AG04449 (cell line): ENCODE measurements at regions not wholly inside any gene's neighbourhood (a gene's known extent, or its start where the extent isn't known, plus 50 kb on each side); places are given as distances from the start of the nearest gene placed in this dataset.

Source experiments
- CTCF ChIA-PET: fragments of 350-600 bp; formaldehyde crosslinking; extraction: SDS; loops from one replicate; lab custom pipeline; 2021; ENCODE audit warnings: antibody characterized with exemption; lab: Yijun Ruan, JAX
- POLR2A ChIA-PET: fragments of 400-600, 350-600 bp; formaldehyde crosslinking; extraction: SDS; loops from one replicate; lab custom pipeline; 2020; ENCODE audit warnings: antibody characterized with exemption, inconsistent platforms; lab: Yijun Ruan, JAX
- DNase-seq: peaks from one replicate; pipeline ENCODE4 v3.0.0-alpha.2; 2010; ENCODE audit warnings: low read depth, low spot score
- H3K4me3 ChIP-seq: 2 replicates; pipeline ENCODE4 v1.5.1; 2011; ENCODE audit warnings: low read depth, mild to moderate bottlenecking, control low read depth, low read length
- CTCF ChIP-seq: IDR thresholded peaks from one replicate; pipeline ENCODE4 v1.5.1; 2011; ENCODE audit warnings: mild to moderate bottlenecking, moderate library complexity, low read length, control low read depth, inconsistent platforms; ENCODE audit not compliant: insufficient read depth; ENCODE audit errors: missing control alignments

- ChIA-PET CTCF (interaction anchor here (0.6 to 6.9 kb wide), 53 partner anchors 9 to 658 kb away, joined by 3 to 85 read pairs (median 4); no protein-coding TSS in a partner anchor), POLR2A (no interaction called here)
- TF ChIP-seq CTCF, result peak; percentile 72
- no peak for DNase-seq
- H3K4me3 ChIP-seq, result no peak overlapping the region
These were observed 182.3 kb downstream of the RDH14 start for GRCh38 chr2:18378020-18378653.

GRCh38 chr2:18376936-18377335, 183.5 kb downstream of the RDH14 start:
- DNase-seq, result no peak
- POLR2A ChIA-PET, result no interaction called here
- no peak overlapping the region for H3K4me3 ChIP-seq
- TF ChIP-seq CTCF, result no peak
- CTCF ChIA-PET, result interaction anchor here (0.9 to 6.9 kb wide), 22 partner anchors 12 to 1486 kb away, joined by 3 to 85 read pairs (median 5); no protein-coding TSS in a partner anchor

- DNase-seq, result peak; percentile 50
- no peak overlapping the region for H3K4me3 ChIP-seq
- ChIA-PET CTCF (interaction anchor here (0.7 to 2.5 kb wide), 12 partner anchors 8 to 521 kb away, joined by 3 to 14 read pairs (median 5); no protein-coding TSS in a partner anchor), POLR2A (no interaction called here)
- TF ChIP-seq CTCF, result no peak
These were observed 186.8 kb downstream of the RDH14 start for GRCh38 chr2:18373664-18374063.

- ChIA-PET CTCF (interaction anchor here (0.8 to 2.5 kb wide), 11 partner anchors 8 to 521 kb away, joined by 3 to 14 read pairs (median 5); no protein-coding TSS in a partner anchor), POLR2A (interaction anchor here (0.5 kb wide), 1 partner anchor 620 kb away, joined by 3 read pairs; no protein-coding TSS in a partner anchor)
- no peak overlapping the region for H3K4me3 ChIP-seq
- no peak for TF ChIP-seq CTCF
- no peak for DNase-seq
These were observed 187.4 kb downstream of the RDH14 start for GRCh38 chr2:18373081-18373480.

- ChIA-PET CTCF (interaction anchor here (0.8 to 2.3 kb wide), 7 partner anchors 9 to 520 kb away, joined by 3 to 7 read pairs (median 5); no protein-coding TSS in a partner anchor), POLR2A (interaction anchor here (0.5 kb wide), 1 partner anchor 620 kb away, joined by 3 read pairs; no protein-coding TSS in a partner anchor)
- TF ChIP-seq CTCF, result no peak
- DNase-seq, result no peak
- H3K4me3 ChIP-seq, result no peak overlapping the region
These were observed 187.8 kb downstream of the RDH14 start for GRCh38 chr2:18372641-18373040.

- H3K4me3 ChIP-seq, result no peak overlapping the region
- POLR2A ChIA-PET, result no interaction called here
- no peak for DNase-seq
- CTCF ChIA-PET, result interaction anchor here (1.2 to 3.1 kb wide), 3 partner anchors 9 to 203 kb away, joined by 3 to 26 read pairs (median 8); no protein-coding TSS in a partner anchor
- no peak for TF ChIP-seq CTCF
These were observed 190.7 kb downstream of the RDH14 start for GRCh38 chr2:18369760-18370159.
